Hematopoietic multipotent progenitor cell (in vitro differentiated cells): ENCODE measurements at regions not wholly inside any gene's neighbourhood (a gene's known extent, or its start where the extent isn't known, plus 50 kb on each side); places are given as distances from the start of the nearest gene placed in this dataset.

Experiments used
- DNase-seq, 3 donors: peaks; one replicate each; pipeline ENCODE4 v3.0.0-alpha.2; 2011 to 2015; ENCODE audit warnings: low read depth in 2 of 3, low spot score in 2 of 3

DNA sequence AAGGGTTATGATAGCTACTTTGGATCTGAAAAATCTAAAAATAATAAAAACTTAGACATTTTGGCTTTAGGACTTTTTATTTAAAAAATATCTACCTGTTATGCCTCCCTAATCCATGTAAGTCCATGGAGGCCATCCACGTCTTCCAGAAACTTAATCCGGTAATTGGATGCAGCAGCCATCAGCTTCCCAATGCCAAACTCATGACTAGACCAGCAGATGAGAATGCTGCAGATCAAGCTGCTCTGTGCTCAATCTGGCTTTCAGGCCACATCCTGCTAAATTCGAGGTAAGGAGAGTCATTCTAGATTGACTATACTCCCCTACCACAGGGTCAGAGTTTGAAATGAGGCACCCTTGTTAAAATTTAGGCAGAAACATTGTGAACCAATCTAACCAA lies 168.5 kb upstream of the TCERG1L start:
- no peak for DNase-seq

DNA sequence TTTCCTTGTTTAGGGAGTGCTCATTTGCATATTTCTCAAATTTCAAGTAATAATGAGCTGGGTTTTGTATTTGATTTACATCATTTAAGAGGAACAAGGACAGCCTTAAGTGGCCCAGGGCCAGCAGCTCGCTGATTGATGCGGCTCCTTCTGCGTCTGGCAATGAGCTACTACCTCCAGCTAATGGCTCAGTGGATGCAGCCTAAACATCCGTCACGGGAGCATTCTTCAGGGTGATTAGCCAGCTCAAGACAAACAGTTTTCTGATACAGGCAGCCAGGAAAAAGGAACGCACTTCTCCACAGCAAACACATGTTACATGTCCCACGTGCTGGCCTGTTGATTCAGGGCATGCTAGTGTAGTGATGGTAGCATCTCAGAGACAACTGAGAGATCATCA lies 169.3 kb upstream of the TCERG1L start:
- DNase-seq: no peak

GRCh38 chr10:131485732-131486131 lies 174.2 kb upstream of the TCERG1L start:
- DNase-seq: no peak

GRCh38 chr10:131487822-131488221 lies 176.3 kb upstream of the TCERG1L start:
- DNase-seq: no peak

DNA sequence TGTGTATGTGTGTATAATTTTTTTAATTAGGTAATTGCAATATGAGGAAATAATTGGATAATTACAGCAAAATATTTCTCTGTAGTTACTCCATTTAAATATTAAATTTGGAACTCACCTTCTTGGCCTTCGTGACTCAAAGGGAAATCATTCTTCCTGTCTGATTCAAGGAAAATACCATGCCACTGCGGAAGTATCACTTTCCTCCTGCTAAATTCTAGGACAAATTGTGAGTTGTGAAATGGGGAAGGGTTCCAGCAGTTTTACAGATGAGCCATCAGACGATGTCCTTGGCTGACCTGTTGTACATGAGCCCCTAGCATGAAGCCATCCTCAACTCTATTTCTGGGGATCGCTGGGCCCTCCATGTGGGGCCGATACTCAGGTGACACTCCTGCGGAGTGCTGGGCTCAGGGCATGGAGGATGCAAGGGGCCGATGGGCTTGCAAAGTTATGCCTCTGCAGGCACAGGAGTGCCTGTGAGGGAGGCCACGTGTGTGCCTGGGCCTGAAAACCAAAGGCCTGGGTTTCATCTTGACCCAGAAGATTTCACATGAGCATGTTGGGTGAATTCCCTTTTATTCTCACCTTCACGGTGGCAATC lies 179.6 kb upstream of the TCERG1L start:
- no peak for DNase-seq

GRCh38 chr10:131492211-131492857 lies 180.8 kb upstream of the TCERG1L start:
- no peak for DNase-seq

DNA sequence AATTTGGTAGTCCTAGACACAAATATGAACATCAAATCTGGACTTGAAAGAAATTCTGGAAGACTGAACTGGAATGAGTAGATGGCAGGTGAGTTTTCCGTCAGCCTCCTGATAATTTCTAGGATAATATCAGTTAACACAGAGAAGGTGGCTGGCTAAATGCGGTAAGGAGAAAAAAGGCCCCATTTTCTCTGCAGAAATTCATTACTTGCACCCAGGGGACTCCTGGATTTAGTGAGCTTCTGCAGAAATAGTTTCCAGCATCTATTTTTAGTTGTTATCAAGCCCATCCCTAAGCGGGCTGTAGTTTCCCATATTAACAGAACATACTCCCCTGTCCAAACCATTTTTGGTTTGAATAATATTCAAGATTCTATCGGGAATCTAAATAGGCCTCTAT lies 181.9 kb upstream of the TCERG1L start:
- DNase-seq: no peak

DNA sequence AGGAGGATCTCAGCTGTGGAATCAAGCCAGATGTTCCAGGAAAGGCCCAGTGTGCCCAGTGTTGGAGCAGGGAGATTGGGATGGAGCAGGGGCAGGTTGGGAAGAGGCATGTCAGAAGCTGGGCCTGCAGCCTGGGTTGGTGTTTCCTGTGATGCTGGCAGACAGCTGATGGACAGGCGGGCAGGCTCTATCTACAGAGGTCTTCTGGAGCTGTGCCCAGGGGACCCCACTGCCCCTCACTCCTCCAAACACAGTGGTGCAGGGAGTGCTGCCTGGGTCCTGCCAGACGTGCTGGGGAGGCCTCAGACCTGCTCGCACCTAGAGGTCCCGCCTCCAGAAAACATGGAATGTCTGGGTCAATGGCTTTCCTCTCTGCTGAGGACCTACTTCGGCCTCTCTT lies 182.9 kb upstream of the TCERG1L start:
- DNase-seq: no peak

GRCh38 chr10:131495224-131495623 lies 183.7 kb upstream of the TCERG1L start:
- DNase-seq: no peak

DNA sequence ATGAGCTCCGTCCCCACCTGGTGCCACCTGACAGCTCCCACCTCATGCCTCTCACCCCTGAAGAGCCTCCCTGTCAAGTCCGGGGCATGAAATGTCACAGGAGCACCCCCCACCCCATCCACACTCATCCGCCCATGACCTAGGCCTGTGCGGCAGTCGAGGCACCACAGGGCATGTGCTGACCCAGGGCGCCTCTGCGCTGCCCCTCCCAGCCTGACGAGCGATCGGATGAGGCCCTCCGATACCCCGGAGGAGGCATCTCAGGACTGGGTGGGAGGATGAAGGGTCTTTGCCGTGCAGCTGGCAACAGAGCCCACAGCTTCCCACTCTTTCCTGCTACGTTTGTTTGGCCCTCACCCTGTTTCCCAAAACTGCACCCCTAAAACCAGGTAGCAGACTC lies 184.4 kb upstream of the TCERG1L start:
- DNase-seq: no peak

DNA sequence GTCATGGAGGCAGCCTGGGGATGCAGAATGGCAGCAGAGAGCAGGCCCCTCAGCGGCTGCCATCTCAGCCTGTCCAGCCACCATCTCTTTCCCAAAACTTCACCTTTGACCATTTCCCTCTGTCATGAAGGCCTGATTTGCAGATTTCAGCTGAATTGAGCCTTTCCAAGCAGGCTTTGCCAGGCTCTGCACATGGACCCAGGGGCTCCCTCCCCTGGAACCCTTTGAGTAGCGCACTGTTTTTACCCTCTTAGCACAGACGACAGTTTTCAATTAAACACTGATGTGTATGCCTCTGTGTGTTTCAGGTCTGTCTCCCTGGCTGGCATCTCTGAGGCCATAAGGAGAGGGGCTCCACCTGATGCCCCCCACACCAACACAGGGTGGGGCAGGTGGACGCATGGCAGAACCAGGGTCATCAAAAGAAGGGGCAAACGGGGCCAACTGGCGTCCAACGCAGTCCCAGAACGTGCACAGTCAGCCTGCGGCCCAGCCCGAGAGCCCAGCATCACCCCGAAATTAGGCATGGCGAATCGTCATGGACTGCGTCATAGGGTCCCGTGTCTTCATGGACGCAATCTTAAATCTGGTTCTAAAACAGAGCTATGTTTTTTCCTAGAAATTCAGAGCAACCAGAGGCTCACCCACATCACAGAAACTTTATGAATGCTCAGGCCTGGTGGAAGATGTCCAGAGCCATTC lies 185.0 kb upstream of the TCERG1L start:
- no peak for DNase-seq

DNA sequence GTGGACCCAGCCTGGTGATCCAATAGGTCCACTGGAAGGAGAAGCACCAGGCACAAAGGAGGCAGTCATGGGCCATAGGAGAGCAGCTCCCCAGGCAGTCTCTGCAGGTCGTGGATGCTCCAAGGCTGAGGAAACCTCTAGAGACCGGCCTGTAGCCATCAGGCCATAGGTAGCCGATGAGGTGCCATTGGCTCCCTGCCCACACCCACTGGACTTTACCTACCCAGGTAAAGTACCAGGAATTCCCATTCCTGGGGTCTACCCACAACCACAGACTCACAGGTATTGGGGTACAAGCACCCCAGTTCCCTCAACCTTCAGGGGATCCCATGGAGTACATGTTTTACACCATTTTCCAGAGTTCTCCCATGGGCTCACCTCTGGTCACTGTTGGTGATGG lies 188.0 kb upstream of the TCERG1L start:
- no peak for DNase-seq

DNA sequence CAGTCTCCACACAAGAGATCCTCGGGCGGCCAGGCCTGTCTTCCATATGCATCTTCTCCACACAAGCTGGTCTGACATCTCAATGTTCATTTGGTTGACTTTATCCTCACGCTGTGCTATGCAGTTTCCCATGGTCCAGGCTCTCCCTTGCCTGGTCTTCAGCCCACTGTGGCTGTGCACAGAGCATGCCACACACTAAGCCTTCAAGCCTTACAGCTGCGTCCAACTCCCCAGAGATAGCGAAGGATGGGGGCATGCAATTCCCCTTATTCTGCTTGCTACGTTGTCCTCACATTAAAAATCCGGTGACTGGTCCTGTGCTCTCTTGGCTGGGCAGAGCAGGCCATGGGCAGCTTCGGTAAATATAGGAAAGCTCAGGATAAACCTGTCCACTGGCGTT lies 188.7 kb upstream of the TCERG1L start:
- no peak for DNase-seq

DNA sequence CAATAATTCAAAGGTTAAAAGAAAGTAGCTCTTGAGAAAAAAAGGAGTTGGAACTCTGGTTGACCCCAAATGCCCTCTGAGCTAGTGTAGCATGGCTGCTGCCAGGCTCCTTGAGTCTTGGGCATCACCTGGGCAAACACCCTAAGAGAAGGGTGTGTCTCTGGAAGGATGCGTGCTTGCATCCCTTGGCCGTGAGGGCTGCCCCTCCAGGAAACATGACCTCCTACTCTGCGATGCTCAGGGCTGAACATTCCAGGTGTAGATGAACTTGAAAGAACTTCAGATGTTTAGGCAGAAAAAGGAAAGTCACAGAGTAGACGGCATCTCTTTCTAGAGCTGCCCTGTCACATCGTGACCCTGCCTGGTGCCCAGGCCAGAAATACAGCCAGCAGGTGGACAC lies 189.4 kb upstream of the TCERG1L start:
- DNase-seq: no peak

DNA sequence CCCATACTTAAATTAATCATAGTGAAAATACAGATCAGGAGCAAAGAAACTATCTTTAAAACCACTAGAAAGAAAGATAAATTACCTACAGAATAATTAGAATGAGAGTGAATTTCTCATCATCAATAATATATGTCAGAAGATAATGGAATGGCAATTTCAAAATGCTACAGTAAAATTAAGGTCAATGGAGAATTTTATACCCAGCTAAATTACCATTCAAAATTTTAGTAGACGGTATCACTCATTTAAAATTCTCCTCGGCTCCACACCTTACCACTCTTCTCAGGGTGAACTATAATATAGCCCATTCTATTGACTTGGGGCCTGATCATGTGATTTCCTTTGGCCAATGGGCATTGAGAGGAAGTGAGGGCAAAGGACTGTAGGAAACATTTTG lies 192.5 kb upstream of the TCERG1L start:
- no peak for DNase-seq

GRCh38 chr10:131511391-131511790 lies 199.9 kb upstream of the TCERG1L start:
- DNase-seq: no peak

- DNase-seq: no peak
Observed at GRCh38 chr10:131512852-131513251, 201.3 kb upstream of the TCERG1L start.

- no peak for DNase-seq
Observed at GRCh38 chr10:131513445-131513844, 201.9 kb upstream of the TCERG1L start.

- DNase-seq: no peak
Observed at GRCh38 chr10:131513901-131514300, 202.4 kb upstream of the TCERG1L start.

DNA sequence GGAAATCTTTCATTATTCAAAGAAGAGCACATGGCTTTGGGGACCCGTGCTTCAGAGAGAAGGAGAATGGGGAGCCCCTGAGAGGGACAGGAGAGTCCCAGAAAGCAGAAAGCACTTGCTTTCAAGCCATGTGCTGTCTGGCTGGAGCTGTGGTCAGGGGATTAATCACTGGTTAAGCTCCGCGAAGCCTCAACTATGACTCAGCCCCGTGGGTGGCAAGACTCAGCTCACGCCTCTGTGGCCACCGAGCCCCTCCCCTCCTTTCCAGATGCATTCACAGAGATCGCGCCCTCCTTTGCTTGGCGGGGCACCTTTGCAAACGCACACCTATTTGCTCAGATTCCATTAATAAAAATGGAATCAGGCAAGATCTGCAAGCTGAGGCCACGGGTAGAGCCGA lies 202.9 kb upstream of the TCERG1L start:
- no peak for DNase-seq

DNA sequence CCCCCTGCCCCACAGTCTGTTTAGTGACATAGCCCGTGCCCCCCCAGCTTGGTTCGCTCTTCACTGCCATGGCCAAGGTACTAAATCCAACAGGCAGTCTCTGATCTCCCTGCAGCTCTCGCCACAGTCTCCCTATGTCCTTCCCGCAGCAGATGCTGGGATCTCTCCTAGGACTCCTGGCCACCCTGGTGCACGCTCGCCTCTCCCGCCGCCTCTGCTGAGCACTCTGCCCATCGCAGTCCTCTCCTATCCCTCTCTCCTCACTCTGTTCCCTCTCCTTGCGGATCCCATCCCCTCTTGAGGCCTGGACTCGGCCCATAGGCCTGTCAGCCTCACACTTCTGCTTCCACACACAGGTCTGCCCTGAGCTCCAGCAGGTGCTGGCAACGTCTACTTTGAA lies 204.8 kb upstream of the TCERG1L start:
- no peak for DNase-seq

DNA sequence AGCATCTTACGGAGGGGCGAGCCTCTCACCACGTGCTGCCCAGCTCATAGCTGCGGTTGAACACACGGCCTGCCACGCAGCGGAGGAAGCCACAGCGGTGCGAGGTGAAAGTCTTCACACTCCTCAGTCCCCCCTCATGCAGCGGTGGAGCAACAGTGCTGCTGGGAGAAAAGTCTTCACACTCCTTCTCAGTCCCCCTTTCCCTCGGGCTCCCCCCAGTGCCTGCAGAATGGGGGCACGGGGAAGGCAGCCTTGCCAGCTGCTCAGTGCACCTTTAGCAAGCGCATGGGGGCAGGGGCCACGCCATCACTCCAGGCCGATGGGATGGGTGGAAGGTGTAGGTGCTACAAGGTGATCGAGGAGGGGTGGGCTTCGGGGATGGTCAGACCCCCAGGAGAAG lies 206.3 kb upstream of the TCERG1L start:
- no peak for DNase-seq
